IMR-90 (cell line): ENCODE measurements at regions not wholly inside any gene's neighbourhood (a gene's known extent, or its start where the extent isn't known, plus 50 kb on each side); places are given as distances from the start of the nearest gene placed in this dataset.

ENCODE experiments used
- ATAC-seq: fragments of 200-7000 bp; cut with Tn5 transposase; 2 replicates; pipeline ENCODE4 v1.9.1; 2020; ENCODE audit warnings: low read depth, mild to moderate bottlenecking, moderate library complexity
- BruUV-seq: library from RNA; stranded (reverse); fragments of 400-500 nt; replicated peaks from 2 replicates; lab custom pipeline; 2021; lab: Mats Ljungman, UMichigan
- CTCF ChIA-PET: fragments of 300-600 bp; formaldehyde crosslinking; extraction: SDS; loops from one replicate; lab custom pipeline; 2021; ENCODE audit warnings: antibody characterized with exemption; lab: Yijun Ruan, JAX
- POLR2A ChIA-PET: fragments of 300-600 bp; sonication (Branson Sonifier 250); formaldehyde crosslinking; loops from one replicate; lab custom pipeline; 2022; ENCODE audit warnings: antibody characterized with exemption; ENCODE audit not compliant: unreplicated experiment; lab: Charles Lee
- DNase-seq: peaks from one replicate; pipeline ENCODE4 v3.0.0; 2013
- H2AFZ ChIP-seq: replicated peaks from 2 replicates; pipeline ENCODE3; 2013; ENCODE audit warnings: low read length, mild to moderate bottlenecking; ENCODE audit not compliant: poor library complexity
- H2AK5ac ChIP-seq: 2 replicates; pipeline ENCODE4 v1.6.1; 2013; ENCODE audit warnings: low read depth, low read length, inconsistent platforms
- H2AK9ac ChIP-seq: replicated peaks from 2 replicates; pipeline ENCODE3; 2013; ENCODE audit warnings: mild to moderate bottlenecking, low read depth, low read length, moderate library complexity; ENCODE audit not compliant: poor library complexity
- H2BK120ac ChIP-seq: 2 replicates; pipeline ENCODE4 v1.6.1; 2013; ENCODE audit warnings: low read depth, low read length, inconsistent platforms
- H2BK15ac ChIP-seq: 3 replicates; pipeline ENCODE4 v1.6.1; 2013; ENCODE audit warnings: low read depth, low read length, inconsistent platforms
- H2BK20ac ChIP-seq: 2 replicates; pipeline ENCODE4 v1.6.1; 2013; ENCODE audit warnings: low read depth, mild to moderate bottlenecking, inconsistent platforms, low read length, moderate library complexity
- H2BK5ac ChIP-seq: 2 replicates; pipeline ENCODE4 v1.6.1; 2013; ENCODE audit warnings: mild to moderate bottlenecking, low read depth, low read length, inconsistent platforms; ENCODE audit not compliant: poor library complexity, severe bottlenecking
- H3K14ac ChIP-seq: replicated peaks from 2 replicates; pipeline ENCODE4 v1.6.1; 2013; ENCODE audit warnings: low read depth, low read length, inconsistent platforms
- H3K18ac ChIP-seq: 2 replicates; pipeline ENCODE4 v1.6.1; 2013; ENCODE audit warnings: low read depth, low read length, control low read depth
- H3K23ac ChIP-seq: 2 replicates; pipeline ENCODE4 v1.6.1; 2013; ENCODE audit warnings: low read depth, low read length, inconsistent platforms
- H3K27ac ChIP-seq: 2 replicates; pipeline ENCODE4 v1.5.1; 2013; ENCODE audit warnings: mild to moderate bottlenecking, control low read depth, low read length; ENCODE audit not compliant: insufficient read depth
- H3K27me3 ChIP-seq: 2 replicates; pipeline ENCODE4 v1.6.1; 2013; ENCODE audit warnings: low read length; ENCODE audit not compliant: control insufficient read depth, insufficient read depth
- H3K36me3 ChIP-seq: 2 replicates; pipeline ENCODE4 v1.6.1; 2013; ENCODE audit warnings: low read length, mixed read lengths; ENCODE audit not compliant: control insufficient read depth, insufficient read depth
- H3K4ac ChIP-seq: 2 replicates; pipeline ENCODE4 v1.6.1; 2013; ENCODE audit warnings: low read depth, low read length, inconsistent platforms
- H3K4me1 ChIP-seq: 2 replicates; pipeline ENCODE4 v1.6.1; 2013; ENCODE audit warnings: low read length, mixed read lengths; ENCODE audit not compliant: control insufficient read depth, insufficient read depth
- H3K4me2 ChIP-seq: 2 replicates; pipeline ENCODE4 v1.6.1; 2013; ENCODE audit warnings: low read depth, mild to moderate bottlenecking, control low read depth, low read length, moderate library complexity
- H3K4me3 ChIP-seq: 2 replicates; pipeline ENCODE4 v1.5.1; 2013; ENCODE audit warnings: low read depth, mild to moderate bottlenecking, control low read depth, low read length, moderate library complexity; ENCODE audit not compliant: insufficient read depth
- H3K56ac ChIP-seq: 2 replicates; pipeline ENCODE4 v1.6.1; 2013; ENCODE audit warnings: low read length, inconsistent platforms; ENCODE audit not compliant: insufficient read depth; ENCODE audit errors: extremely low read depth
- H3K79me1 ChIP-seq, 2 experiments: 2 replicates each; pipeline ENCODE4 v1.6.1; 2013; ENCODE audit warnings: low read length in 2 of 2, inconsistent platforms in 1 of 2, low read depth in 1 of 2
- H3K9ac ChIP-seq: 2 replicates; pipeline ENCODE4 v1.6.1; 2013; ENCODE audit warnings: low read depth, low read length, control low read depth
- H3K9me1 ChIP-seq: 2 replicates; pipeline ENCODE4 v1.6.1; 2013; ENCODE audit warnings: low read length, inconsistent platforms; ENCODE audit not compliant: insufficient read depth
- H3K9me3 ChIP-seq: 2 replicates; pipeline ENCODE4 v1.6.1; 2013; ENCODE audit warnings: low read length; ENCODE audit not compliant: control insufficient read depth, insufficient read depth
- H4K20me1 ChIP-seq: 2 replicates; pipeline ENCODE4 v1.6.1; 2013; ENCODE audit warnings: low read length, inconsistent platforms; ENCODE audit not compliant: insufficient read depth
- H4K5ac ChIP-seq: 2 replicates; pipeline ENCODE4 v1.6.1; 2013; ENCODE audit warnings: mild to moderate bottlenecking, low read depth, low read length, control low read depth
- H4K8ac ChIP-seq, 2 experiments: 2 replicates each; pipeline ENCODE4 v1.6.1; 2013; ENCODE audit warnings: low read depth in 2 of 2, low read length in 2 of 2, control low read depth in 1 of 2, inconsistent platforms in 1 of 2
- H4K91ac ChIP-seq: 2 replicates; pipeline ENCODE4 v1.6.1; 2013; ENCODE audit warnings: low read depth, low read length, inconsistent platforms; ENCODE audit not compliant: insufficient read depth
- BHLHE40 ChIP-seq: fragments of 150-350 bp; IDR thresholded peaks from 2 replicates; pipeline ENCODE4 v1.6.1; 2016; ENCODE audit warnings: mild to moderate bottlenecking, low read depth, low read length
- CEBPB ChIP-seq: IDR thresholded peaks from 2 replicates; pipeline ENCODE4 v1.6.1; 2012; ENCODE audit warnings: low read depth, low read length, improper control_type of control experiment
- CHD1 ChIP-seq: IDR thresholded peaks from 2 replicates; pipeline ENCODE4 v1.6.1; 2012; ENCODE audit warnings: low read depth, low read length, improper control_type of control experiment
- CTCF ChIP-seq: conservative IDR thresholded peaks from 2 replicates; pipeline ENCODE4 v1.5.1; 2012; ENCODE audit warnings: mild to moderate bottlenecking, low read depth, low read length, improper control_type of control experiment
- ELK1 ChIP-seq: fragments of 150-350 bp; IDR thresholded peaks from 2 replicates; pipeline ENCODE4 v1.6.1; 2016; ENCODE audit warnings: low read depth, mild to moderate bottlenecking, low read length, moderate library complexity, borderline replicate concordance
- FOS ChIP-seq: fragments of 150-350 bp; IDR thresholded peaks from 2 replicates; pipeline ENCODE4 v1.6.1; 2016; ENCODE audit warnings: low read depth, low read length
- MAFK ChIP-seq: IDR thresholded peaks from 2 replicates; pipeline ENCODE4 v1.6.1; 2012; ENCODE audit warnings: low read depth, low read length, improper control_type of control experiment
- MXI1 ChIP-seq: IDR thresholded peaks from 2 replicates; pipeline ENCODE4 v1.6.1; 2012; ENCODE audit warnings: low read depth, mild to moderate bottlenecking, low read length, moderate library complexity, borderline replicate concordance
- POLR2A ChIP-seq: IDR thresholded peaks from 2 replicates; pipeline ENCODE4 v1.6.1; 2012; ENCODE audit warnings: mild to moderate bottlenecking, low read depth, low read length
- RAD21 ChIP-seq: IDR thresholded peaks from 2 replicates; pipeline ENCODE4 v1.6.1; 2012; ENCODE audit warnings: low read length, improper control_type of control experiment
- RFX5 ChIP-seq: IDR thresholded peaks from 2 replicates; pipeline ENCODE4 v1.8.0; 2012; ENCODE audit warnings: low read depth, mild to moderate bottlenecking, low read length, moderate library complexity
- SMC3 ChIP-seq: fragments of 150-350 bp; IDR thresholded peaks from 2 replicates; pipeline ENCODE4 v1.6.1; 2016; ENCODE audit warnings: low read depth, mild to moderate bottlenecking, antibody characterized with exemption, low read length, moderate library complexity
- USF2 ChIP-seq: fragments of 150-350 bp; IDR thresholded peaks from 2 replicates; pipeline ENCODE4 v1.6.1; 2017; ENCODE audit warnings: mild to moderate bottlenecking, antibody characterized with exemption, low read length, low read depth
- dilution Hi-C: fragments of 300-500 bp; cut with HindIII; formaldehyde crosslinking; loops from one replicate; pipeline ENCODE4 v1.14.3; 2018; ENCODE audit warnings: low sequenced_read_pairs; ENCODE audit not compliant: unreplicated experiment
- in situ Hi-C: fragments of 300-500 bp; cut with MboI; formaldehyde crosslinking; loops from 3 replicates; pipeline ENCODE4 v1.14.3; 2019; ENCODE audit warnings: low sequenced_read_pairs, inconsistent platforms, mixed read lengths
- intact Hi-C: fragments of 100-400 bp; cut with micrococcal nuclease; formaldehyde crosslinking; loops from 2 replicates; pipeline ENCODE4 v1.10.0; 2022

GRCh38 chr18:39166776-39167175, 1601.2 kb upstream of the CELF4 start:
- no peak overlapping the region for H3K4me3 ChIP-seq
- no peaks in the 10 kb centered on the region for H4K20me1 ChIP-seq
- no peak overlapping the region for H4K5ac ChIP-seq
- no peaks in the 10 kb centered on the region for H3K9me1 ChIP-seq
- no peaks in the 10 kb centered on the region for H3K4me1 ChIP-seq
- H3K23ac ChIP-seq, result no peak overlapping the region
- TF ChIP-seq BHLHE40 (no peak), MXI1 (no peak), RFX5 (no peak), FOS (no peak), CHD1 (no peak), SMC3 (no peak), POLR2A (no peak), CTCF (no peak), ELK1 (no peak), RAD21 (no peak), USF2 (no peak), MAFK (no peak), CEBPB (no peak)
- no peak overlapping the region for H3K14ac ChIP-seq
- H3K18ac ChIP-seq, result no peak overlapping the region
- no peak overlapping the region for H3K4ac ChIP-seq
- no peak overlapping the region for H3K27ac ChIP-seq
- in situ Hi-C loops, result no loop called here
- dilution Hi-C loops, result no loop called here
- POLR2A ChIA-PET, result no interaction called here
- H3K36me3 ChIP-seq, result no peaks in the 10 kb centered on the region
- no peak overlapping the region for H2BK20ac ChIP-seq
- no peak overlapping the region for H2BK120ac ChIP-seq
- DNase-seq (no peak), ATAC-seq (no peak)
- H3K9me3 ChIP-seq, result no peaks in the 10 kb centered on the region; the same call in 1 of the 2 replicates
- no peak overlapping the region for H3K4me2 ChIP-seq
- H2AK9ac ChIP-seq, result no peak overlapping the region
- no TSS peak for BruUV-seq
- no peak overlapping the region for H3K9ac ChIP-seq
- no peak overlapping the region for H2AK5ac ChIP-seq
- no peak overlapping the region for H3K56ac ChIP-seq
- intact Hi-C loops, result no loop called here
- no peak overlapping the region for H4K91ac ChIP-seq
- no peak overlapping the region for H4K8ac ChIP-seq
- no peaks in the 10 kb centered on the region for H3K27me3 ChIP-seq
- H3K79me1 ChIP-seq, result no peaks in the 10 kb centered on the region
- H2BK15ac ChIP-seq, result no peak overlapping the region
- H2AFZ ChIP-seq, result no peak overlapping the region
- no peak overlapping the region for H2BK5ac ChIP-seq
- CTCF ChIA-PET, result no interaction called here
